Central memory CD8-positive, alpha-beta T cell (primary cell): ENCODE measurements at regions not wholly inside any gene's neighbourhood (a gene's known extent, or its start where the extent isn't known, plus 50 kb on each side); places are given as distances from the start of the nearest gene placed in this dataset.

ENCODE experiments used
- ATAC-seq: fragments of 150-1000 bp; cut with Tn5 transposase; replicated peaks from 2 replicates; pipeline ENCODE4 v1.10.0; 2022; ENCODE audit warnings: mild to moderate bottlenecking, moderate FRiP score, moderate number of reproducible peaks; ENCODE audit not compliant: poor library complexity, severe bottlenecking; ENCODE audit errors: extremely low read depth
- DNase-seq, 2 donors: peaks; one replicate each; pipeline ENCODE4 v3.0.0; 2021; ENCODE audit warnings: low spot score in 2 of 2
- H3K27ac Mint-ChIP-seq: one replicate; pipeline ENCODE4 v1.8.0; 2022; ENCODE audit warnings: low read depth, mild to moderate bottlenecking, moderate library complexity, mixed read lengths
- H3K27me3 Mint-ChIP-seq: one replicate; pipeline ENCODE4 v1.8.0; 2022; ENCODE audit warnings: mixed read lengths
- H3K36me3 Mint-ChIP-seq: one replicate; pipeline ENCODE4 v1.8.0; 2022; ENCODE audit warnings: mild to moderate bottlenecking, moderate library complexity, mixed read lengths; ENCODE audit not compliant: insufficient read depth
- H3K4me1 Mint-ChIP-seq: one replicate; pipeline ENCODE4 v1.8.0; 2022; ENCODE audit warnings: mixed read lengths
- H3K4me3 Mint-ChIP-seq: one replicate; pipeline ENCODE4 v1.8.0; 2022; ENCODE audit warnings: mild to moderate bottlenecking, moderate library complexity, mixed read lengths
- H3K9me3 Mint-ChIP-seq: one replicate; pipeline ENCODE4 v1.8.0; 2022; ENCODE audit warnings: mixed read lengths

- Mint-ChIP-seq H3K4me1 (no peaks in the 10 kb centered on the region), H3K4me3 (no peak overlapping the region), H3K27me3 (no peaks in the 10 kb centered on the region), H3K36me3 (no peaks in the 10 kb centered on the region), H3K9me3 (no peaks in the 10 kb centered on the region), H3K27ac (no peak overlapping the region)
- ATAC-seq (no peak), DNase-seq (no peak)
Observed at GRCh38 chr2:153163055-153163454, 315.5 kb downstream of the RPRM start.

DNA sequence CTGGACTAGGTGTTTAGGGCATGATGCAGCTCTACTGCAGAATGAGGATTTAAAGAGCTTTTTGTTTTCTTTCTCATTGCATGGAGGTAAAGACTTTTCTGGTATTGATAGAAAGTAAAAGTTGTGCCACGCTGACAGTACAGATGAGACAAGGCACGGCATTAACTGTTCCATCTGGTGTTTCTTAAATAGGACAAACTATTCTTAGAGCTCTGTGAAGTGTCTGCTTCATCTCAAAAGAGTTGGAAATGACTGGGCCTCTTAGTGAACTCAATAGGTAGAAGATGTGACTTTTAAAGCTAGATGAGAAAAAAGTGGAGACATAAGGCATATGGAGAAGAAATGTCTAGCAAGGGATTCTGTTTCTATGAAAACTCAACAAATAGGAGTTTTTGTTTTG lies 321.8 kb downstream of the RPRM start:
- no peak for DNase-seq
- Mint-ChIP-seq H3K27ac (no peak overlapping the region), H3K4me1 (no peaks in the 10 kb centered on the region), H3K4me3 (no peak overlapping the region), H3K36me3 (no peaks in the 10 kb centered on the region), H3K27me3 (no peaks in the 10 kb centered on the region), H3K9me3 (peaks cover 12% of the 10 kb centered on the region)
- no peak for ATAC-seq

GRCh38 chr2:153152036-153152435 lies 326.5 kb downstream of the RPRM start:
- no peak overlapping the region for H3K27ac Mint-ChIP-seq

GRCh38 chr2:153145470-153145978 lies 333.0 kb downstream of the RPRM start:
- no peak overlapping the region for H3K27ac Mint-ChIP-seq
- H3K27me3 Mint-ChIP-seq = peaks cover 12% of the 10 kb centered on the region
- H3K4me1 Mint-ChIP-seq = no peaks in the 10 kb centered on the region
- H3K4me3 Mint-ChIP-seq = no peak overlapping the region
- DNase-seq (no peak), ATAC-seq (no peak)
- peaks cover 7% of the 10 kb centered on the region for H3K9me3 Mint-ChIP-seq
- H3K36me3 Mint-ChIP-seq = no peaks in the 10 kb centered on the region

More at GRCh38 chr2:153152036-153152435, 326.5 kb downstream of the RPRM start:
- ATAC-seq (no peak), DNase-seq (no peak)
- Mint-ChIP-seq H3K27me3 (no peaks in the 10 kb centered on the region), H3K4me3 (no peak overlapping the region), H3K36me3 (no peaks in the 10 kb centered on the region), H3K9me3 (peaks cover 12% of the 10 kb centered on the region), H3K4me1 (no peaks in the 10 kb centered on the region)

GRCh38 chr2:153143540-153143939 lies 335.0 kb downstream of the RPRM start:
- Mint-ChIP-seq H3K36me3 (no peaks in the 10 kb centered on the region), H3K27ac (no peak overlapping the region), H3K27me3 (peaks cover 12% of the 10 kb centered on the region), H3K9me3 (peaks cover 7% of the 10 kb centered on the region), H3K4me1 (no peaks in the 10 kb centered on the region), H3K4me3 (no peak overlapping the region)
- DNase-seq (no peak), ATAC-seq (no peak)

- H3K4me3 Mint-ChIP-seq = no peak overlapping the region
- DNase-seq (no peak), ATAC-seq (no peak)
- H3K9me3 Mint-ChIP-seq = peaks cover 7% of the 10 kb centered on the region
- no peak overlapping the region for H3K27ac Mint-ChIP-seq
- H3K27me3 Mint-ChIP-seq = peaks cover 12% of the 10 kb centered on the region
- H3K4me1 Mint-ChIP-seq = no peaks in the 10 kb centered on the region
- H3K36me3 Mint-ChIP-seq = no peaks in the 10 kb centered on the region
Observed at GRCh38 chr2:153140498-153140897, 338.1 kb downstream of the RPRM start.

DNA sequence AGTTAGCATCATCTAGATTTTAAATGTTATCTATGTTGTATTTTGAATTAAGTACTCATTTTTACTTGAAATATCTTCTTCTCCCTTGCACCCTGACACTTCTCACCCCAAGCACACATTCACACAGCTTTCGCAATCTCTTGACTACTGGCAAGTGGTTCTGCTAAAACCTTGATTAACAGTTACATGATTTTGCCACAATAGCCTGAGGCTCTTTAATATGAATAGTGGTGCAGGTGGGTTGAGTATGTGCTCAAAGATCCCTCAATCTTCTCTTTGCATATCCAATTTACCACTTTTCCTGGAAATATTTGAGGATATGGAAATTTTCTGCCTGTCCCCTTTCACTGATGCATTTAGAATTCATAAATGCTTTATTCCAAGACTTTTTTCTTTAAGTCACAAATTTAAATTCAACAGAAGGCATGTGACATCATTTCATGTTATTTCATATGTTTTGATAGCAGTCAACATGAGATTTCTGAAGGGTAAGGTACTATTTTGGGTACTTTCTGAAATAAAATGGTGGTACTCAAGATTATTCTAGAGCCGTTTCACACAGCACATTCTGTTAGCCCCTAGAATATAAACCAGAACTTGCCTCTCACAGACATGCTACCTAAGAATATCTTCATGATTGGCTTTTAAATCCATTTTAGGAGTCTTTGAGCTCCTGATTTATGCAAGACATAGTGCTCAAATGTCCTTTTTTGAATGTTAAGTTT lies 339.7 kb downstream of the RPRM start:
- H3K27me3 Mint-ChIP-seq = peaks cover 12% of the 10 kb centered on the region
- no peak overlapping the region for H3K27ac Mint-ChIP-seq
- no peaks in the 10 kb centered on the region for H3K4me1 Mint-ChIP-seq
- no peak overlapping the region for H3K4me3 Mint-ChIP-seq
- H3K36me3 Mint-ChIP-seq = peaks cover 2% of the 10 kb centered on the region
- H3K9me3 Mint-ChIP-seq = peaks cover 7% of the 10 kb centered on the region
- DNase-seq = no peak
- ATAC-seq = no peak

GRCh38 chr2:153136216-153136615 lies 342.3 kb downstream of the RPRM start:
- no peaks in the 10 kb centered on the region for H3K9me3 Mint-ChIP-seq

GRCh38 chr2:153134725-153135124 lies 343.8 kb downstream of the RPRM start:
- Mint-ChIP-seq H3K27me3 (no peaks in the 10 kb centered on the region), H3K4me1 (no peaks in the 10 kb centered on the region), H3K36me3 (peaks cover 2% of the 10 kb centered on the region), H3K27ac (no peak overlapping the region), H3K4me3 (no peak overlapping the region), H3K9me3 (no peaks in the 10 kb centered on the region)
- DNase-seq (no peak), ATAC-seq (no peak)

More at GRCh38 chr2:153136216-153136615, 342.3 kb downstream of the RPRM start:
- H3K27ac Mint-ChIP-seq = no peak overlapping the region
- H3K4me3 Mint-ChIP-seq = no peak overlapping the region
- ATAC-seq (no peak), DNase-seq (no peak)
- H3K36me3 Mint-ChIP-seq = peaks cover 2% of the 10 kb centered on the region
- H3K27me3 Mint-ChIP-seq = no peaks in the 10 kb centered on the region
- no peaks in the 10 kb centered on the region for H3K4me1 Mint-ChIP-seq

- Mint-ChIP-seq H3K27me3 (no peaks in the 10 kb centered on the region), H3K4me3 (no peak overlapping the region), H3K4me1 (no peaks in the 10 kb centered on the region), H3K27ac (no peak overlapping the region), H3K36me3 (peaks cover 2% of the 10 kb centered on the region), H3K9me3 (no peaks in the 10 kb centered on the region)
- ATAC-seq (no peak), DNase-seq (no peak)
Observed at GRCh38 chr2:153133716-153134115, 344.8 kb downstream of the RPRM start.

- DNase-seq (no peak), ATAC-seq (no peak)
- H3K27ac Mint-ChIP-seq = no peak overlapping the region
- H3K9me3 Mint-ChIP-seq = no peaks in the 10 kb centered on the region
- H3K27me3 Mint-ChIP-seq = no peaks in the 10 kb centered on the region
- H3K4me1 Mint-ChIP-seq = no peaks in the 10 kb centered on the region
- H3K4me3 Mint-ChIP-seq = no peak overlapping the region
- peaks cover 2% of the 10 kb centered on the region for H3K36me3 Mint-ChIP-seq
Observed at GRCh38 chr2:153132418-153132817, 346.1 kb downstream of the RPRM start.

DNA sequence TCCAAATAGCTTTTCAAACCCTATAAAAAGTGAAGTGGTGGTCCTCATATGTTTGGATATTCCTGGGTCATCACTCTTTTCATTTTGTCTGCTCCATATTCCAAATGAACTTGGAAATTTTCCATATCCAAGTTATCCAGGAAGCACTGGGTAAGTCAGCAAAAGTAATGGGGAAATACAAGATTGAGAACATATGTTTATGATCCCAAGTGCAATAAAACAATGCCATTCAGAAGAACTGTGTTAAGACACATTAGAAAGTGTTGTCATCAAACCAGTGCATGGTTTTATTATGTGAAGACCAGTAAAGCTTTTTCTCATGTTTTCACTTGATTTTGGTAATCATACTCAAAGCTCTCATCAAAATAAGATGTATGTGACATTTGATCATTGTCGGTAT lies 363.4 kb downstream of the RPRM start:
- Mint-ChIP-seq H3K27ac (no peak overlapping the region), H3K36me3 (no peaks in the 10 kb centered on the region), H3K4me3 (no peak overlapping the region), H3K9me3 (peaks cover 8% of the 10 kb centered on the region), H3K4me1 (no peaks in the 10 kb centered on the region), H3K27me3 (no peaks in the 10 kb centered on the region)
- DNase-seq (no peak), ATAC-seq (no peak)

DNA sequence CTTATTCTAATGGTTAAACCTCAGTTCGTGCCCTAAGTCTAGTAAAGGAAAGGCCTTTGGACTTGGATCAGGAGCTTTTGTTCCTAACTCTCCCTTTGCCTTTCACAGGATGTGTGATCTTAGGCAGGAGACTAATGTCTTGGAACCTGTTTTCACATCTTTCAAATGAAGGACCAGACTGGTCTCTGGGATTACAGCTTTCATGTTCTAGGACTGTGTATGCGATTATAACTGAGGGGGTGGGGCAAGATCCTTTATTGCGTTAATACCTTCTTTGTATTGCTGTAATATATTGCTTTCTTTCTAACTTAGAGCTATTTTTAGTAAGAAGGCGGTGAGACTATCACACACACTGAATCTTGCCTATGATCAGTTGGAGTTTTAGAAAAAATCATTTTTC lies 368.1 kb downstream of the RPRM start:
- no peak for ATAC-seq

More for the DNA sequence above, 368.1 kb downstream of the RPRM start:
- no peaks in the 10 kb centered on the region for H3K9me3 Mint-ChIP-seq
- H3K27ac Mint-ChIP-seq = no peak overlapping the region
- no peak overlapping the region for H3K4me3 Mint-ChIP-seq
- no peaks in the 10 kb centered on the region for H3K36me3 Mint-ChIP-seq
- DNase-seq = no peak
- no peaks in the 10 kb centered on the region for H3K27me3 Mint-ChIP-seq
- H3K4me1 Mint-ChIP-seq = peaks cover 14% of the 10 kb centered on the region
